Hematopoietic multipotent progenitor cell treated with erythropoietin and hydrocortisone succinate and interleukin-3 and kit ligand, for 4 days (in vitro differentiated cells): ENCODE measurements at regions not wholly inside any gene's neighbourhood (a gene's known extent, or its start where the extent isn't known, plus 50 kb on each side); places are given as distances from the start of the nearest gene placed in this dataset.

Experiments
- DNase-seq: peaks from one replicate; pipeline ENCODE4 v3.0.0-alpha.2; 2015

DNA sequence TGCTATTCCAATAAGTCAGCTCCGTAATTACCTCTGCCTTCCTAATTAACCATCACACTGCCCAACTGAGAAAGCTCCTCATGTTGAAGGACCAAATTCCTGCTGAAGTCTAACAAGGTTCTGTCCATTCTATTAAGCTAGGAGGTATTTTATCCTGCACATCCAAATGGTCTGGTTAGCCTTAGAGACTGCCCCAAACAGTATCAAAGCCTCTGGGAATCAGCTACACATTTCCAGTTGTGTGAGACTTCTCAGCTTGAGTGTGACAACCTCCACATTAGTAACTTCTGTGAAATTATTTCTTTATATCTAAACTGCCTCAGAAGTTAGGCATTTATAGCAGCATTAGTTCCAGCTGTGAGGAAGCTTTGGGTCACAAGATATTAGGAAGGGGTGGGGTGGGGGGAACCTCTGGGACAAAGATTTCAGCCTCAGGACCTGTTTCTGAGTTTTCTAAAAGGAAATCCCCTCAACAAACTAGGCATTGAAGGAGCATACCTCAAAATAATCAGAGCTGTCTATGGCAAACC, 150.5 kb upstream of the DUSP10 start:
- DNase-seq = no peak

DNA sequence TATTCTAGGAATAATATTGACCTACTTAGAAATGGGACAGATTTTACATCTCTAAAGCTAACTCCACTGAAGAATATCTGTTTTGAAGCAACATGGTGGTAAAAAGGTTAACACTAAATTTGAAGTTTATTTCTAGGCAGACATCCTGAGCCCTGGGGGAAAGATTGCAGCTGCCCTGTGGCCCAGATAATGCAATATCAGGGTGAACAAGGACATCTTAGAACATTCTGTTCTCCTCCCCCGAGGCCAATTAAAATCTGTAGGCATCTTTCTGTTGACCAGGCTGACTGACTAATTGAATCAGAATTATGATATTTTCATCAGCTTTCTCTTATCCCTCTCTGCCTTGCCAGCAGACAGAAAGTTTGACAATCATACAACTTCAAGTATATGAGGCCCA, 149.8 kb upstream of the DUSP10 start:
- DNase-seq = no peak

DNA sequence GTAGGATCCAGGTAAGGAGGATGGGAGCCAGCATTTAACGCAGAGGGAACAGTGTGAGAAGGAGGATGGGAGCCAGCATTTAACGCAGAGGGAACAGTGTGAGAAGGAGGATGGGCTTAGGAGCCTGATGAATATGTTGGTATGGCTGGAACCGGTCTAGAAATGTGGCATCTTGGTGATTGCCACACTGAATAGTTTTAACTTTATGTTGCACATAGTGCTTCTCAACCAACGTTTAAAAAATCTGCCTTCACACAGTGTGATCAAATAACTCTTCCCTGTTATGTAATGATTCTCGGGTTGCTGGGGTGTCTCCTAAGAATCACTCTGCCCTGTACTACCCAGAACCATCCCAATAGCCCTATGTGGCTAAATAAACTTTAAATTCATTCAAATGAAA, 146.9 kb upstream of the DUSP10 start:
- no peak for DNase-seq

DNA sequence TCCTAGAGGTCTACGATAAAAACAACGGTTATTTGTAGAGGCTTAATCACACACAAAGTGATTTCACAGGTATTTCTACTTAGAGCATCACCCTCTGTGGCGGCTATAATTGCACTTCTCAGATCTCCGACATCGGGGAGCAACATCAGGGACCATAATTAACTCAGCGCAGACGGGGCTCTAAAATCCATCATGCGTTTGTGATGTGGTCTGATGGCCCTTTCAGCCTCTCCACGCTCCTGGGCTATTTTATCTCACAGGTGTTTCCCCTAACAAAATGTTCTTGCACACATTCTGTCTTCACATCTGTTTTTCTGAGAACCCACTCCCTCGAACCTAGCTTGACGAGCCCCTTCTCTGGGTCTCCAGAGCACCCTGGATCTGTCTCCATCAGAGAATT, 146.3 kb upstream of the DUSP10 start:
- DNase-seq = no peak

DNA sequence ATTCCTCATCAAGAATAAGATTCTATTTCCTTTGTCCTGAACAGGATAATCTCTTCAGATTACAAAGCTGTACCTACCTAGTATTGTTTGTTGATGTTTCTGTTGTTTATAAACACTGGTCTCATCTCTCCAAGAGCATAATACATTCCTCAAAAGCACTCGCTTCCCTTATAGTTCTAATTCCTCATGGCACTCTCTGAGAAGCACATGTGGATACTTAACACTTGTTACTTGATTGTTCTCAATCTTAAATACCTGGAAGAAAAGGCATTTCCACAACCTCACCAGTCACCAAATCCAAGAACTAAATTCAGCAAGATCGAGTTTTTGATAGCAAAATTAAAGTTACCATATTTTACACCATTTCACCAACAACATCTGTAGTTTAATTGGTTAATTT, 145.9 kb upstream of the DUSP10 start:
- no peak for DNase-seq

DNA sequence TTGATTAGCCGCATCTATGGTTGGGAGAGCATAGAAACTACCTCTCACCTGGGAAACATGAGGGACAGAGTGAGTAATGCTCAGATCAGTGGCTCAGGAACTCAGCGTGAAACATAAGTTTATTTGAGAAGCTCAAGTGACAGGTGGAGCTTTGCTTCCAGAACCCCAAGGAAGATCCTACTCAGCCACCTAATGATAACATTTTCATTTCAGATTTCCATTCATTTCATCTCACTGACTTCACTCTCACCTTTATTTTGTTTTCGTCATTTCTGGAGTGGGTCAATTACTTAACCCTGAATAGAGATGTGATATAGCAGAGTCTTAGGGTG, 145.5 kb upstream of the DUSP10 start:
- DNase-seq = no peak

DNA sequence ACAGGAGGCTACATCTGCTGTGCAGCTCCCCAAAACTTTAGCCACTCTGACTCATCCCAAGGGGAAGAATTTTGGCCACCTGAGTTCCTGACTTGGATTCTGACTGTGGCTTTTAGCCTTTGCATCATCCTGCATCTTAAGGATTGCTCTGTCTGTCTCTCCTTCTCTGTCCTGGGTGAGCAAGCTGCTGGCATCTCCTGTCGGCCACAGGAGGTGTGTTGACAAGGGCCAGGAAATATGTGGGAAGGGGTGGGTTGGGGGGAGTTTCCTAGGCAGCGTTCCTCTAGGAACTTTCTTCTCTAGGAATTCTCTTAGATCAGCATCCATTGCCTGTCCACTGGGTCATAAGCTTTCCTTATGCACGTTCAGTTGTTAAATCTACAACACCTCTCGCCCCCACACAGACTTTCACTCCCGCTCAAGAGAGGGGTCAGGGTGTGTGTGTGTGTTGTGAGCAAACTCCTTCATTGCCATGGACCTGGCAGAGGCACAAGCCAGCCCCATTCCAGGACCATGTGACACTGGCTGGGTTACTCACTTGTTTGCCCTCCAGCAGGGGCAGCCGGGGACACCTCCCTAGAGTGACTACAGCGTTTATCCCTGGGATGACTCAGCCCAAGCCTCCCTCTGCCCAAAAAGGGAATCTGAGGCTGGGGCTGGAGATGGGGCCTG, 145.0 kb upstream of the DUSP10 start:
- no peak for DNase-seq

DNA sequence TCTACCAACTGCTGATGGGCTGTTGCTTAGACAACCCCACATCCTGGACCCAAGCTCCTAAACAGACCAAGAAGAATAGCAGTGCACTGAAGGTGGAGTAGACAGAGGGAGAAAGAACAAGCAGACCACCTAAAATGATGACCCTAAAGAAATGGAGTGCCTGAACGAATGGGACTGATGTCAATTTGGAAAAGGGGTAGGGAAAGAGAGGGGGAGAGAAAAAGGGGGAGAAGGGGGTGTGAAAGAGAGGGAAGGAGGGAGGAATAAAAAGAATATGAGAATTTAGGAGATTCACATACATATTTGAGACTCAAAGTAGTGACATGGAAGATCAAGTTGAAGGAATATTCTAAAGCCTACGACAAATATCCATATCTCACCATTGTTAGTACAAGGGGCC, 144.4 kb upstream of the DUSP10 start:
- DNase-seq = no peak

DNA sequence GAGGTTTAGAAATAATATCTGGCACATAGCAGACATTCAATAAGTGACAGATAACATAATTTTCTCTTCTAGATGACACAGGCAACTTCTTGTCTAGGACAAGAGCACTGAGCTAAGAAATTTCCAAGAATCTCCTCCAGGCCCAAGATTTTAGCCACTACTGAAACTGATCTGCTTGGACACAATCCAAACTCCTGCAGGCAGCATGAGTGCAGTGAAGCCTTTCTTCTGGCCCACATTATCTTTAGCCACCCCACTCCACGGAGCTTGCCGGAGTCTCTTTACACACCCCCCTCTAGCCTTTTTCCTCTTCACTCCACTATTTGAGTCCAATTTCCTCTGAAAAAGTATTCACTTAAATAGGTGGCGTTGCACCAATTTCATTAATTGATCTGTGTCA, 142.9 kb upstream of the DUSP10 start:
- DNase-seq = no peak

DNA sequence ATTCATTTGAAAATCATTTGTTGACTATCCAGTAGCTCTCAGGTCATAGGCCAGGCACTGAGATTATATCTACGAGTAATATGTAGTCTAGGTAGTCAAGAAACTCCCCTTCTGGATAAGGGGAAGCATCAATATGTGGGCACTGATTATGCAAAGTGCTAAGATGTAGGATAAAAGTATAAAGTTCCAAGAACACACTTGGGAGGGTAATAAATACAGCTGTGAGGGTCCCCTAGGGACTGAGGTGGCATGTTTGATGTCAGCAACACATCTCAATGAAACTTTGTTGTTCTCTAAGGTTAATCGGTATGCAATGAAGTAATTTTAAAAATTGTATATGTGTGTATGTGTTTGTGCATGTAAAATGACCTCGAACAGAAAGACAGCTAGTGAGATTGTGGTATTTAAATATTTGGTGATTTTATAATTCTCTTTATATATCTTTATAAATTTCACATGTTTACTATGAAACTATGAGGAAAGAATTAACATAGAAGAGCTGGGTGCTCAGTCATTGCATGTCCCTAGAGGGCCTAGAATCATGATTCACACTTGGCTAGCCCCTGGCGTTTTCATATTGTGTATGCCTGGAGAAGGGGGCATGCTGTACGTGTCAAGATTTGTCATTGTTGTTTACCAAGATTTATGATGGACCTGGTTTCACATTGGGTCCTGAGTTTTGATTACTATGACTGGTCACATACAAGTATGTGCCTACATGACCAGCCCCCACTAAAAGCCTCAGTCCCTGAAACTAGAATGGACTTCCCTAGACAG, 140.1 kb upstream of the DUSP10 start:
- DNase-seq = no peak

DNA sequence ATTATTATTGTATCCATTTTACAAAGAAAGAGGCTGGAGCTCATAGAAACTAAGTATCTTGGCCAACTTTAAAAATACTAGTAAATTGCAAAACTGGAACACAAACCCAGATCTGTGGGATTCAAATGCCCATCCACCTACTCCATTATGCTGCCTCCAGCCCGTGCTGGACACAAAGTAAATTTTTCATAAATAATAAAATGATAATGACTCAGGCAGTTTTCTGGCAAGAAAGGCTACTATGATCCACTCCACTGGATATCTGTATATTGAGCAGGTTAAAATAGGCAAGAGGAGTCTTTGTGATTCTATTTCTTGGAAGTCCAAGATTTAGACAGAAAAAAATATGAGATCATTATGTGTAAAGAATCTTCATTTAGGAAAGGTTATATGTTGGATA, 138.3 kb upstream of the DUSP10 start:
- no peak for DNase-seq

DNA sequence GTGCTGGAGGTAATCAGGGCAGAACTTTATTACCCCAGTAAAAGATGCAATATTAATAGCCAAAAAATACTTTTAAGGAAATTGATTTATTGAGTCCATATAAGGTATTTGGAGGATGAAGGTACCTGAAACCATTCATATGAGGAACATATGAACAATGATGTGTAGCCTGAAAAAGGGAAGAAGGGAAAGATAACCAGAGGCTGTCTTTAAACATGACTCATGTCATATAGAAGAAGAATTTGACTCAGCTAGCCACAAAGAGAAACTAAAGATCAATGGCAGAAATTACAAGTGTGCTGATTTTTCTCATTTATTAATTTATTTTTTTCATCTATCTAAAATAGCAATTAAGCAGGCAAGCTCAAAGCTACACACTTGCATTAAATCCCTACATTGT, 136.2 kb upstream of the DUSP10 start:
- peak; percentile 54 for DNase-seq

DNA sequence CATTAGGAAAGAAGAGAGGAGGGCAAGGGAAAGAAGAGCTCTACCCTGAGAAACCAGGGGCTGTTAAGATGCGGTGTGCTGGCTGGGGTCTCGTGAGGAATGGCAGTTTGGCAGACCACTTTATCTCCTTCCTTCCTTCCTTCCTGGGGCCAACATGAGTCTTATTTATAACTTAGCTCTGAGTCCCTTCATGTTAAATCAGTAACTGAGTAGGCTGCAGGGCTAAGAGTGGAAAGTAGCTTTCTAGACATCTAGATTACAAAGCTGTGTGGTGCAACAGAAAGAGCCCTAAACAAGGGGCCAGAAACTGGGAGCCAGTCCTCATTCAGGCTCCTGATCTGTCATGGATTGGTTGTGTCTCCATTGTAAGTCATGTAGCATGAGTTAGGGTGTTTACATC, 135.4 kb upstream of the DUSP10 start:
- DNase-seq = peak; percentile 78

DNA sequence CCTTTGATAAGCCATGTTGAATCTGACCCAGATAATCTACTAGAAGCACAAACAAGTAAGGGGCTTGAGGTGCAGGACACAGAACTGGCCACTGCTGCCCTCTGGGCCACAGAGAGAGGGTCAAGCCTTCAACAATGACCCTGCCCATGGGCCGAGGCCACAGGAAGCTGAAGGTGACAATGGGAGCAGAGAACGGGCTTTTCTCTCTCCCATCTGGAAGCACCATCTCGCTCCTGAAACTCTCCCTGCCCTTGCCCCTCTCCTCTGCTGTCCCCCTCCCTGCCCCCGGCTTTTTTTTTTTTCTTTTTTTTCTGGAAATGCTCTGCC, 133.1 kb upstream of the DUSP10 start:
- DNase-seq = no peak

DNA sequence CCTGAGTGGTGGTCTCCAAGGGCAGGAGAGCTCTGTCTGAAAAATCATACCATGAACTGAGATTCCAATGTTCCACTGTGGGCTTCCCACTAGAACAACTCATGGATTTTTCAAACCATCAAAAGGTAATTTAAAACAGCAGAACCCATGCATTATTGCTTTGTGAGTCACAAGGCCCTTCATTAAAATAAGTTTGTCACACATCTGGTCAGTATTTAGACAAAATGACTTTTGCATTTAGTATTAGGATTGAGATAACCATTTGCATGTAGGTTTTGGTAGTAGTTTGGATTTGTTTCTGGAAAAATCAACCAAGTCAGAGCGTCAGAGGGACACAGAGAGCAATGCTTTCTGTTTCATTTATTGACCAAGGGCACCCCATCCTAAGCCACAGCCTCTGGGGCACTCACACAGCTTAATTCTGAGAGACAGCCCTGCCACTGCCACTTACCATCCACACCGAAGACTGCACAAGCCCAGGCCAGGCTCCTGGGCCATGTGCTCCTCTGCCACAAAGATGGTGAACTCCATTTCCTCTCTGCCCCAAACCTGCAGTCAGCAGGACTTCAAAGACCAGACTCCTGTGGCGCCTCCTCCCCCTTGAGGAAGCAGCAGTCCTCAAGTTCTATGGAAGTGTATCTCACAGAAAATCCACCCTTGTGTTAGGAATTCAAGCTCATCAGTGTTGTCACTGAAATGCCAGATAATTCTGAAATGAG, 132.6 kb upstream of the DUSP10 start:
- no peak for DNase-seq

DNA sequence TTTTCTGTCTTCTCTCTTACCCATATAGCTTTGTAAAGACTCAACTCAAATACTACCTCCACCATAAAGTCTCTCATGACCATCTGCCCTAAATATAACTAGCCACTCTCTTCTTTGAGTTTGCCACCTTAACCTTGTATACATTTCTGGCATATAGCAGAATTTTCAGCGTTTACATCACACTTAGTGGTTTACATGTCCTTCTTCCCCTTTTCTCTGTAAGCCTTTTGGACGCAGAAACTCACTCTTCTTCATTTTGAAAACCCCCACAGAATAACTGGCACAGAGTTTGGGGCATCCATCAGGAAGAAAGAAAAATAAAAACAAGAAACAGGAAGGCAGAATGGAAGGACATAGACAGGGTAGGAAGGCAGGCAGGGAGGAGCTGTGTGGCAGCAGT, 131.8 kb upstream of the DUSP10 start:
- DNase-seq = peak; percentile 67

DNA sequence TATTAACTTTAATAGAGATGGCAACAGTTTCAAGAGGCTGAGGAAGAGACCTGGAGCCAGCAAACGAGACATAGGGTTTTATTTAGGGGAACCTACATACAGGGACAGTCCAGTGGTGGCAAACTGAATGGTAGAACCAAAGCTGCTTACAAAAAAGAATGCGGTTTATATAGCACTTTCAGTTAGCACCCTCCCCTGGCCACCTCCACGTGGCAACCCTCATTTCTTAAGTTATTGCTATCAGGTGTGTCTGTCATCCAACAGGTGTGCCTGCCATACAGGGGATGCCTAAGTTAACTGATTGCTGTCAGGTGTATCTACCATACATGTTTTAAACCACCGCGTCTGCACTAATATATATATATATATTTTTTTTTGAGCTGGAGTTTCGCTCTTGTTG, 129.2 kb upstream of the DUSP10 start:
- DNase-seq = no peak

DNA sequence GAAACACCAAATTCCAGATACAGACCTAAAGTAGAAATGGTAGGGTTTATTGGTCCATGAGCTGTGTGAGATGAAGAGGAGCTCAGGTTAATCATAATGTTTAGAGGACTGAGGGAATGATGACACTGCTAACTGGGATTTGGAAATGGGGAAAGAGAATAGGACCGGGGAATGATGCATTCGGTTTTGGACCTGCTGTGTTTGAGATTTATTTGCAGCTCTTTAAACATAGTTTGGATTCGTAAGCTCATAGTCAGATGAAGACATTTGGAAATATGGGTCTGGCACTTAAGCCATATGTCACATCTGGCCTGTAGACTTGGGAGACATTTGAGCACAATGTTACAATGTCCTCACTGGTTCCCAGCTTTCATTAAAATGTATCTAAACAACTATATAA, 127.9 kb upstream of the DUSP10 start:
- no peak for DNase-seq

DNA sequence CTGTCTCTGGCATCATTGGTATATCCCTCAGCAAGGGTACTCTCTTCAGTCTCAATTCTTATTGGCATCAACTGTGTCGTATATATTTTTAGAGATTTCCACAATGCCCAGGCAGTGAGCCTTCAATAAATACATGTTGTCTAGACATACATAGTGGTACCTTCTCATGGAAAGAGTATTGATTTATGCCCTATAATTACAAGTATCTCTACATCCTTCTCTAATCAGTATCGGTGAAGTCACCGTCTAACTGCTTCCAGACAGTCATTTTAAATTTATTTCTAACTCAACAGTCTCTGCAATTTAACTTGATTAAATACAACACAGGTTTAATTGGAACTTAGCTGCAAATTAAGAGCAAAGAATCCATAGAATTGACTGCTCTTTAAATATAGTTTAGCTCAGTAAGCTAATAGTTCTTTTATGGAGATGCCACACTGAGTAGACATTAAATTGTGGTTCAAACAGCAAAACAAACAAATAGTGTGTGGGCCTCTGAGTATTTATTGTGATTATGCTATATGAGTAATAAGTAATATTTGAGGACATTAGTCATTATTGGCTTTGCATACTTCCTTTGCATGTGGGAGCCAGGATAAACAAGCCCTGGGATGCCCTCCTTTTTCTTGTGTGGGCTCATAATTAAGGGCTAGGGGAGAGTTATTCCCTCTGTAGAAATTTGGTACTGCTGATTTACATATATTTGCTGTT, 126.9 kb upstream of the DUSP10 start:
- no peak for DNase-seq

DNA sequence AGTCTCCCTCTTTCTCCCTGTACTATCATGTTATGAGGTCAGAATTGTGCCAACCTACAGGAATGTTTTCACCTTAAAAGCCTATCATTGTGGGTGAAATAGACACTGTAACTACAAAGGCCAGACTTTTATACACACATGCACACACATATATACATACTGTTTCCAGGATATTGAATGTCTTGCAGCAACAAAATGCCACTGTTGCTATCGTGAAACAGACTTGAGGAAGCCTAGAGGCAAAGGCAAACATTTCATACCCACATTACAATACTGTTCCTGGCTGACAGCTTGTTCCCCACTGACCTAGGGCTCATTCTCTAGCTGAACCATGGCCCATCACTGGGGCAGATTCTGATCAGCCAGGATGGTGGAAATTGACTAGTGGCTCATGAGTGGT, 125.1 kb upstream of the DUSP10 start:
- DNase-seq = no peak

DNA sequence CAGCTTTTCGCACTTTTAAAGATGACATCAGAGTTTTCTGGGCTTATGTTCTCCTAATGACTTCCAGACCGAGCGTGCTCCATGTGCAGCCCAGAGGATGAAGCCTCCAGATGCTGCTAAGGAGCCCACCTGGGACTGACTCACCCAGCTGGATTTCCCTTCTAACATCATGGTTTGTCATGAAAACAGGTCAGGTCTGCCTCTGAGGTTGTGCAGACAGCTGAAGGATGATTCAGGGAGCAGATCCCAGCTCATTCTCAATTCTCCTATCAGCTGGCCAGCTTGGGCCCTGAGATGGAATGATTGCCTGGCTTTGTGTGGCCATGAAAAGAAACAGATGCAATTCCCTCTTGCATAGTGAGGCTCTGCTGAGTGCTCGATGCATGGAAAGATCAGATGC, 123.9 kb upstream of the DUSP10 start:
- DNase-seq = no peak

DNA sequence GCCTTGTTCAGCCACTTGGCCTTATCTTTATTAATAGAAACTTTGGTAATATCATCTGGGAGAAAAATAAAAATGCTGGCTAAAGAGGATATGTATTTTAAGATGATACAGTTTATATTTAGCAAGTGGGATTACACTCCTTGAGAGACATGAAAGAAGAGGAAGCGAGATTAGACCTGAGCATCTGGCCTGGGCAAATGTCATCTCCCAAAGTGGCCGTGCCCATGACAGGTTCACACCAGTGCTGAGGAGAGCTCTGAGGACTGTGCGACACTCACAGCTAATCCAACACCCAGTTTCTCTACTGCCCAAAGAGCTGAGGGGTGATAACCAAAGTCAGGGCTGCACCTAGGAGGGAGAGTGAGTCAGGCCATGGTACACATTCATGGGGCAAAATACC, 121.7 kb upstream of the DUSP10 start:
- no peak for DNase-seq

DNA sequence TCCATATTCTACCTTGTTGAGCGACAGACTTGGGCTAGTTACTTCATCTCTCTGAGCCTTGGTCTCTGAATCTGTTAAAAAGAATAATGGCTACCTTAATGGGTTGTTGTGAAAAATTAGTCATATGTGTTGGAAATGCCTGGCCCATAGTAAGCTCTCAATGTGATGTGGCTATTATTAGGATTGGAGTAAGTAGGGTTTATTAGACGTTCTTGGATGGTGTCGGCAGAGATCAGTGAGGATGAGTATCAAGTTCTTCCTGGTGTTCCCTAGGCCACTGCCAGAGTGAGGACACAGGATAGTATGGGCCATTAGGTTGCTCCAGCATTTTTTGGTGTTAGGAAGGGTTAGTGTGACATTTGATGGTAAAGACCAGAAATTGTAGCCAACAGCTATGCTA, 121.1 kb upstream of the DUSP10 start:
- DNase-seq = no peak
